Endothelial cell of umbilical vein (primary cell): ENCODE measurements at regions not wholly inside any gene's neighbourhood (a gene's known extent, or its start where the extent isn't known, plus 50 kb on each side); places are given as distances from the start of the nearest gene placed in this dataset.

Experiments
- BruUV-seq: library from RNA; stranded (reverse); fragments of 400-500 nt; replicated peaks from 2 replicates; lab custom pipeline; 2021; lab: Mats Ljungman, UMichigan
- CTCF ChIA-PET: fragments of 300-600, 350-600 bp; sonication (Branson Sonifier 250); formaldehyde crosslinking; loops from one replicate; lab custom pipeline; 2021; ENCODE audit warnings: antibody characterized with exemption, inconsistent platforms; lab: Charles Lee
- POLR2A ChIA-PET: fragments of 300-600, 350-600 bp; sonication (Branson Sonifier 250); formaldehyde crosslinking; loops from one replicate; lab custom pipeline; 2021; ENCODE audit warnings: antibody characterized with exemption, inconsistent platforms; lab: Charles Lee
- DNase-seq: peaks from one replicate; pipeline ENCODE4 v3.0.0-alpha.2; 2011; ENCODE audit warnings: low read depth, low spot score
- FAIRE-seq: peaks from 2 replicates; lab custom pipeline; 2011; peaks lifted over from hg19 to GRCh38; lab: Jason Lieb, UNC
- H2AFZ ChIP-seq: 2 replicates; pipeline ENCODE4 v1.6.0; 2012; ENCODE audit warnings: low read depth, low read length, control low read depth, inconsistent platforms
- H3K27ac ChIP-seq: 2 replicates; pipeline ENCODE4 v1.5.1; 2011; ENCODE audit warnings: low read depth, mild to moderate bottlenecking, control low read depth, low read length, moderate library complexity; ENCODE audit not compliant: insufficient read depth
- H3K27me3 ChIP-seq, 2 experiments: 2 replicates each; pipeline versions ENCODE4 v1.6.0 to v1.6.1; 2011; ENCODE audit warnings: low read length in 2 of 2, mixed read lengths in 1 of 2; ENCODE audit not compliant: control insufficient read depth in 2 of 2, insufficient read depth in 2 of 2
- H3K36me3 ChIP-seq, 2 experiments: 2 replicates in 1 of 2; 3 replicates in 1 of 2; pipeline ENCODE4 v1.5.1; 2011; ENCODE audit warnings: low read length in 2 of 2, mild to moderate bottlenecking in 1 of 2, moderate library complexity in 1 of 2; ENCODE audit not compliant: control insufficient read depth in 2 of 2, insufficient read depth in 2 of 2; ENCODE audit errors: extremely low read depth in 1 of 2
- H3K4me1 ChIP-seq: 3 replicates; pipeline ENCODE4 v1.5.1; 2011; ENCODE audit warnings: mild to moderate bottlenecking, low read length; ENCODE audit not compliant: control insufficient read depth, insufficient read depth; ENCODE audit errors: extremely low read depth
- H3K4me2 ChIP-seq: 2 replicates; pipeline ENCODE4 v1.6.1; 2011; ENCODE audit warnings: low read length, control low read depth, mixed read lengths; ENCODE audit not compliant: insufficient read depth
- H3K4me3 ChIP-seq, 3 experiments: fragments of 200-600 bp in 1 of 3; sonication (generic), shearing (Covaris generic) in 1 of 3; replicated peaks in 1 of 3; 2 replicates each; pipeline ENCODE4 v1.5.1; 2011 to 2016; ENCODE audit warnings: control low read depth in 3 of 3, low read length in 3 of 3, mild to moderate bottlenecking in 2 of 3, inconsistent platforms in 1 of 3, low read depth in 1 of 3, moderate library complexity in 1 of 3; ENCODE audit not compliant: insufficient read depth in 1 of 3
- H3K79me2 ChIP-seq: 2 replicates; pipeline ENCODE4 v1.6.0; 2012; ENCODE audit warnings: low read length, inconsistent platforms; ENCODE audit not compliant: control insufficient read depth, insufficient read depth
- H3K9ac ChIP-seq: replicated peaks from 2 replicates; pipeline ENCODE3; 2011; ENCODE audit warnings: low read length, control low read depth; ENCODE audit not compliant: insufficient read depth; ENCODE audit errors: extremely low read depth
- H3K9me1 ChIP-seq: replicated peaks from 3 replicates; pipeline ENCODE4 v1.6.0; 2011; ENCODE audit warnings: mild to moderate bottlenecking, low read length; ENCODE audit not compliant: control insufficient read depth, insufficient read depth; ENCODE audit errors: extremely low read depth
- H3K9me3 ChIP-seq: replicated peaks from 2 replicates; pipeline ENCODE4 v1.5.1; 2012; ENCODE audit warnings: low read length, inconsistent platforms; ENCODE audit not compliant: control insufficient read depth, insufficient read depth
- H4K20me1 ChIP-seq: replicated peaks from 2 replicates; pipeline ENCODE3; 2011; ENCODE audit warnings: mild to moderate bottlenecking, low read length; ENCODE audit not compliant: control insufficient read depth, insufficient read depth; ENCODE audit errors: extremely low read depth
- CTCF ChIP-seq, 2 donors: IDR thresholded peaks; 1 replicate in 1 of 2; 2 replicates in 1 of 2; pipeline ENCODE4 v1.5.1; 2011; ENCODE audit warnings: low read length in 2 of 2, mild to moderate bottlenecking in 2 of 2, moderate library complexity in 2 of 2, control low read depth in 1 of 2, inconsistent platforms in 1 of 2, low read depth in 1 of 2; ENCODE audit not compliant: insufficient read depth in 1 of 2; ENCODE audit errors: extremely low read depth in 1 of 2
- EZH2 ChIP-seq: IDR thresholded peaks from 2 replicates; pipeline ENCODE4 v1.6.1; 2012; ENCODE audit warnings: borderline replicate concordance, low read depth, mild to moderate bottlenecking, moderate library complexity, low read length, inconsistent platforms; ENCODE audit not compliant: severe bottlenecking
- FOS ChIP-seq: IDR thresholded peaks from 2 replicates; pipeline ENCODE4 v1.6.1; 2011; ENCODE audit warnings: mild to moderate bottlenecking, low read length, moderate library complexity, borderline replicate concordance; ENCODE audit not compliant: insufficient read depth
- GATA2 ChIP-seq: IDR thresholded peaks from 2 replicates; pipeline ENCODE4 v1.7.0; 2011; ENCODE audit warnings: low read depth, mild to moderate bottlenecking, moderate library complexity, mixed read lengths, low read length; ENCODE audit not compliant: insufficient read length, insufficient read depth
- JUN ChIP-seq: IDR thresholded peaks from 2 replicates; pipeline ENCODE4 v1.6.1; 2011; ENCODE audit warnings: borderline replicate concordance, low read depth; ENCODE audit not compliant: insufficient read length, insufficient read depth
- MAX ChIP-seq: IDR thresholded peaks from 2 replicates; pipeline ENCODE4 v1.6.1; 2011; ENCODE audit not compliant: insufficient read depth, insufficient read length
- MYC ChIP-seq: IDR thresholded peaks from one replicate; pipeline ENCODE4 v1.6.1; 2011; ENCODE audit warnings: mild to moderate bottlenecking, low read depth, low read length
- POLR2A ChIP-seq: IDR thresholded peaks from 2 replicates; pipeline ENCODE4 v1.6.1; 2012; ENCODE audit warnings: low read depth, mild to moderate bottlenecking, control low read depth, low read length
- POLR2AphosphoS5 ChIP-seq: IDR thresholded peaks from 2 replicates; pipeline ENCODE4 v1.6.1; 2012; ENCODE audit warnings: low read depth, mild to moderate bottlenecking, control low read depth, low read length, moderate library complexity; ENCODE audit not compliant: insufficient read depth
- dilution Hi-C: fragments of 300-500 bp; cut with MboI; formaldehyde crosslinking; loops from one replicate; pipeline ENCODE4 v1.15.0; 2019; ENCODE audit warnings: low sequenced_read_pairs; ENCODE audit not compliant: extremely low pct_ligation_motif_present
- intact Hi-C: fragments of 100-400 bp; cut with micrococcal nuclease; formaldehyde crosslinking; loops from one replicate; pipeline ENCODE4 v1.10.0; 2022

GRCh38 chr2:37576831-37577230 is 94.6 kb downstream of the CDC42EP3 start:
- H3K9ac ChIP-seq: no peak overlapping the region
- dilution Hi-C loops (no loop called here), intact Hi-C loops (no loop called here)
- no peak overlapping the region for H2AFZ ChIP-seq
- H3K36me3 ChIP-seq: no peaks in the 10 kb centered on the region
- ChIA-PET CTCF (no interaction called here), POLR2A (no interaction called here)
- BruUV-seq: no TSS peak
- FAIRE-seq: no peak
- no peaks in the 10 kb centered on the region for H4K20me1 ChIP-seq
- H3K4me2 ChIP-seq: no peak overlapping the region
- DNase-seq: no peak
- H3K4me3 ChIP-seq: no peak overlapping the region
- no peaks in the 10 kb centered on the region for H3K27me3 ChIP-seq
- H3K9me3 ChIP-seq: no peaks in the 10 kb centered on the region
- H3K4me1 ChIP-seq: peaks cover 5% of the 10 kb centered on the region
- no peaks in the 10 kb centered on the region for H3K79me2 ChIP-seq
- TF ChIP-seq CTCF (IDR thresholded peaks at IDR 0.05; ENCODE audit: extremely low read depth in 1 of 2, insufficient read depth in 1 of 2, low read depth in 1 of 2, low read length in 2 of 2) (no peak), JUN (no peak), MAX (no peak), GATA2 (no peak), FOS (no peak), MYC (no peak), POLR2AphosphoS5 (no peak), EZH2 (no peak), POLR2A (no peak)
- no peak overlapping the region for H3K27ac ChIP-seq
- no peaks in the 10 kb centered on the region for H3K9me1 ChIP-seq
